ENCODE measurements at regions not wholly inside any gene's neighbourhood (a gene's known extent, or its start where the extent isn't known, plus 50 kb on each side); places are given as distances from the start of the nearest gene placed in this dataset.

DNA sequence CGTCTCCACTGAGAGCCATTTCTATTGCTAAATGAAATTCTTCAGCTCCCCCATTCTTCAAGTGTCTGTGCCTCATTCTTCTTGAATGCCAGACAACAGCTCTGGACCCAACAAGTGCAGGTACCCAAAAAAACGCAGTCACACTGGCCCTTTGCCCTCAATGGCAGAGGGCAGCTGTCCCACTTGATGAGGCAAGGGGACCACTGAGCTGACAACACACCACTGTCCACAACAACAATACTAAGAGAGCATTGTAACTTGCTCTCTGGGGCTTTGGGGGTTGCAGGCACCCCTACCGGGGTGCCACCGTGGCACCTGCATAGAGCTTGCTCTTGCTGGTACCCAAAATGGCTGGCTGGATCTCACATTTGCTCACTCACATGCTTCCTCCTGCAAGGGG, 827.0 kb upstream of the DDX18 start:
- TF ChIP-seq TAF1 (conservative IDR thresholded peaks at IDR 0.05) (no peak), RAD21 (IDR thresholded peaks at IDR 0.05) (no peak)
- TF ChIP-seq, protein P1, sequence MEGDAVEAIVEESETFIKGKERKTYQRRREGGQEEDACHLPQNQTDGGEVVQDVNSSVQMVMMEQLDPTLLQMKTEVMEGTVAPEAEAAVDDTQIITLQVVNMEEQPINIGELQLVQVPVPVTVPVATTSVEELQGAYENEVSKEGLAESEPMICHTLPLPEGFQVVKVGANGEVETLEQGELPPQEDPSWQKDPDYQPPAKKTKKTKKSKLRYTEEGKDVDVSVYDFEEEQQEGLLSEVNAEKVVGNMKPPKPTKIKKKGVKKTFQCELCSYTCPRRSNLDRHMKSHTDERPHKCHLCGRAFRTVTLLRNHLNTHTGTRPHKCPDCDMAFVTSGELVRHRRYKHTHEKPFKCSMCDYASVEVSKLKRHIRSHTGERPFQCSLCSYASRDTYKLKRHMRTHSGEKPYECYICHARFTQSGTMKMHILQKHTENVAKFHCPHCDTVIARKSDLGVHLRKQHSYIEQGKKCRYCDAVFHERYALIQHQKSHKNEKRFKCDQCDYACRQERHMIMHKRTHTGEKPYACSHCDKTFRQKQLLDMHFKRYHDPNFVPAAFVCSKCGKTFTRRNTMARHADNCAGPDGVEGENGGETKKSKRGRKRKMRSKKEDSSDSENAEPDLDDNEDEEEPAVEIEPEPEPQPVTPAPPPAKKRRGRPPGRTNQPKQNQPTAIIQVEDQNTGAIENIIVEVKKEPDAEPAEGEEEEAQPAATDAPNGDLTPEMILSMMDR (IDR thresholded peaks at IDR 0.05; ENCODE audit: low read depth, low read length, missing input control), result no peak
- TF ChIP-seq, protein P2, sequence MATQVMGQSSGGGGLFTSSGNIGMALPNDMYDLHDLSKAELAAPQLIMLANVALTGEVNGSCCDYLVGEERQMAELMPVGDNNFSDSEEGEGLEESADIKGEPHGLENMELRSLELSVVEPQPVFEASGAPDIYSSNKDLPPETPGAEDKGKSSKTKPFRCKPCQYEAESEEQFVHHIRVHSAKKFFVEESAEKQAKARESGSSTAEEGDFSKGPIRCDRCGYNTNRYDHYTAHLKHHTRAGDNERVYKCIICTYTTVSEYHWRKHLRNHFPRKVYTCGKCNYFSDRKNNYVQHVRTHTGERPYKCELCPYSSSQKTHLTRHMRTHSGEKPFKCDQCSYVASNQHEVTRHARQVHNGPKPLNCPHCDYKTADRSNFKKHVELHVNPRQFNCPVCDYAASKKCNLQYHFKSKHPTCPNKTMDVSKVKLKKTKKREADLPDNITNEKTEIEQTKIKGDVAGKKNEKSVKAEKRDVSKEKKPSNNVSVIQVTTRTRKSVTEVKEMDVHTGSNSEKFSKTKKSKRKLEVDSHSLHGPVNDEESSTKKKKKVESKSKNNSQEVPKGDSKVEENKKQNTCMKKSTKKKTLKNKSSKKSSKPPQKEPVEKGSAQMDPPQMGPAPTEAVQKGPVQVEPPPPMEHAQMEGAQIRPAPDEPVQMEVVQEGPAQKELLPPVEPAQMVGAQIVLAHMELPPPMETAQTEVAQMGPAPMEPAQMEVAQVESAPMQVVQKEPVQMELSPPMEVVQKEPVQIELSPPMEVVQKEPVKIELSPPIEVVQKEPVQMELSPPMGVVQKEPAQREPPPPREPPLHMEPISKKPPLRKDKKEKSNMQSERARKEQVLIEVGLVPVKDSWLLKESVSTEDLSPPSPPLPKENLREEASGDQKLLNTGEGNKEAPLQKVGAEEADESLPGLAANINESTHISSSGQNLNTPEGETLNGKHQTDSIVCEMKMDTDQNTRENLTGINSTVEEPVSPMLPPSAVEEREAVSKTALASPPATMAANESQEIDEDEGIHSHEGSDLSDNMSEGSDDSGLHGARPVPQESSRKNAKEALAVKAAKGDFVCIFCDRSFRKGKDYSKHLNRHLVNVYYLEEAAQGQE (IDR thresholded peaks at IDR 0.05), result no peak
- TF ChIP-seq, protein P3, sequence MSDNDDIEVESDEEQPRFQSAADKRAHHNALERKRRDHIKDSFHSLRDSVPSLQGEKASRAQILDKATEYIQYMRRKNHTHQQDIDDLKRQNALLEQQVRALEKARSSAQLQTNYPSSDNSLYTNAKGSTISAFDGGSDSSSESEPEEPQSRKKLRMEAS (IDR thresholded peaks at IDR 0.05), result no peak

Measured in liver (tissue), 3 donors.